ENCODE measurements at regions not wholly inside any gene's neighbourhood (a gene's known extent, or its start where the extent isn't known, plus 50 kb on each side); places are given as distances from the start of the nearest gene placed in this dataset.

DNA sequence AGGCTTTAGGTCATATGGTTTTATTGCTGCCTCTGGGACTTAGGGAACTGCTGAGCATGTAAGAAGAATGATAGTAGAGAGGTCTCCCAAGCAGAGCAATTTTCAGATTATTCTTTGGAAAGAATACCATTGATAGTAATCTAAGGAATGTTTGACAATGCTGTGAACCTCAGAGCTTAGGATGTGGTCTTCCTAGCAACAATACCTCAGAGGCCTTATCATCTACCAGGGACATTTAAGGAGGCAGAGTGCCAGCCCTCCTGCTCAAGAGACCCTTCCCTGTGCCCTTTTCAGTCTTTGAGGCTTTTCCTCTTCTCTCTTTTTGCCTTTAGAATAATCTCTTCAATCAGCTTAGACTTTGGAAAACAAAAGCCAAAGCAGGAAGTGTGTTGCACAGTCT is 272.1 kb downstream of the OXSM start:
- TF ChIP-seq, protein P1, sequence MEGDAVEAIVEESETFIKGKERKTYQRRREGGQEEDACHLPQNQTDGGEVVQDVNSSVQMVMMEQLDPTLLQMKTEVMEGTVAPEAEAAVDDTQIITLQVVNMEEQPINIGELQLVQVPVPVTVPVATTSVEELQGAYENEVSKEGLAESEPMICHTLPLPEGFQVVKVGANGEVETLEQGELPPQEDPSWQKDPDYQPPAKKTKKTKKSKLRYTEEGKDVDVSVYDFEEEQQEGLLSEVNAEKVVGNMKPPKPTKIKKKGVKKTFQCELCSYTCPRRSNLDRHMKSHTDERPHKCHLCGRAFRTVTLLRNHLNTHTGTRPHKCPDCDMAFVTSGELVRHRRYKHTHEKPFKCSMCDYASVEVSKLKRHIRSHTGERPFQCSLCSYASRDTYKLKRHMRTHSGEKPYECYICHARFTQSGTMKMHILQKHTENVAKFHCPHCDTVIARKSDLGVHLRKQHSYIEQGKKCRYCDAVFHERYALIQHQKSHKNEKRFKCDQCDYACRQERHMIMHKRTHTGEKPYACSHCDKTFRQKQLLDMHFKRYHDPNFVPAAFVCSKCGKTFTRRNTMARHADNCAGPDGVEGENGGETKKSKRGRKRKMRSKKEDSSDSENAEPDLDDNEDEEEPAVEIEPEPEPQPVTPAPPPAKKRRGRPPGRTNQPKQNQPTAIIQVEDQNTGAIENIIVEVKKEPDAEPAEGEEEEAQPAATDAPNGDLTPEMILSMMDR (IDR thresholded peaks at IDR 0.05) = no peak
- TF ChIP-seq POLR2A (IDR thresholded peaks at IDR 0.05) = no peak

Data from tibial nerve (tissue), 3 donors.